ENCODE measurements at regions not wholly inside any gene's neighbourhood (a gene's known extent, or its start where the extent isn't known, plus 50 kb on each side); places are given as distances from the start of the nearest gene placed in this dataset.

DNA sequence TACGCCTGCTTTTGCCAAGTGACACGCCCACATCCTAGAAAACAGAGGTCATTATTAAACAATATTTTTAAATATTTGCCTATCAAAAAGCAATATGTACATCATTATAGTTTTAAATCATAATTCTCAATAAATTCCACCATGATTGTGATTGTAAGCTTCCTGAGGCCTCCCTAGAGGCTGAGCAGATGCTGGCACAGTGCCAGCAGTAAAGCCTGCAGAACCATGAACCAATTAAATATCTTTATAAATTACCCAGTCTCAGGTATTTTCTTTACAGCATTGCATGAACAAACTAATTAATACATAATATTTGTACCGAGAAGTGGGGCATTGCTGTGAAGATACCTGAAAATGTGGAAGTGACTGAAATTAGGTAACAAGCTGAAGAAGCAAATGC, 174.7 kb upstream of the TMEM196 start:
- TF ChIP-seq, protein P1, sequence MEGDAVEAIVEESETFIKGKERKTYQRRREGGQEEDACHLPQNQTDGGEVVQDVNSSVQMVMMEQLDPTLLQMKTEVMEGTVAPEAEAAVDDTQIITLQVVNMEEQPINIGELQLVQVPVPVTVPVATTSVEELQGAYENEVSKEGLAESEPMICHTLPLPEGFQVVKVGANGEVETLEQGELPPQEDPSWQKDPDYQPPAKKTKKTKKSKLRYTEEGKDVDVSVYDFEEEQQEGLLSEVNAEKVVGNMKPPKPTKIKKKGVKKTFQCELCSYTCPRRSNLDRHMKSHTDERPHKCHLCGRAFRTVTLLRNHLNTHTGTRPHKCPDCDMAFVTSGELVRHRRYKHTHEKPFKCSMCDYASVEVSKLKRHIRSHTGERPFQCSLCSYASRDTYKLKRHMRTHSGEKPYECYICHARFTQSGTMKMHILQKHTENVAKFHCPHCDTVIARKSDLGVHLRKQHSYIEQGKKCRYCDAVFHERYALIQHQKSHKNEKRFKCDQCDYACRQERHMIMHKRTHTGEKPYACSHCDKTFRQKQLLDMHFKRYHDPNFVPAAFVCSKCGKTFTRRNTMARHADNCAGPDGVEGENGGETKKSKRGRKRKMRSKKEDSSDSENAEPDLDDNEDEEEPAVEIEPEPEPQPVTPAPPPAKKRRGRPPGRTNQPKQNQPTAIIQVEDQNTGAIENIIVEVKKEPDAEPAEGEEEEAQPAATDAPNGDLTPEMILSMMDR (IDR thresholded peaks at IDR 0.05) = no peak
- TF ChIP-seq POLR2A (IDR thresholded peaks at IDR 0.05) = no peak
- intact Hi-C loops (cut with DNase I; ENCODE audit: low total_unique reads) = no loop called here
- no peak for DNase-seq
- Histone ChIP-seq H3K4me1 (no peaks in the 10 kb centered on the region), H3K27ac (no peak overlapping the region), H3K4me3 (no peak overlapping the region), H3K9me3 (no peaks in the 10 kb centered on the region), H3K36me3 (ENCODE audit: low read depth, missing control alignments) (no peaks in the 10 kb centered on the region), H3K27me3 (no peaks in the 10 kb centered on the region)
- 68 to 89% methylated on average over 3 of the region's 3 CpGs for WGBS, 2 donors

DNA sequence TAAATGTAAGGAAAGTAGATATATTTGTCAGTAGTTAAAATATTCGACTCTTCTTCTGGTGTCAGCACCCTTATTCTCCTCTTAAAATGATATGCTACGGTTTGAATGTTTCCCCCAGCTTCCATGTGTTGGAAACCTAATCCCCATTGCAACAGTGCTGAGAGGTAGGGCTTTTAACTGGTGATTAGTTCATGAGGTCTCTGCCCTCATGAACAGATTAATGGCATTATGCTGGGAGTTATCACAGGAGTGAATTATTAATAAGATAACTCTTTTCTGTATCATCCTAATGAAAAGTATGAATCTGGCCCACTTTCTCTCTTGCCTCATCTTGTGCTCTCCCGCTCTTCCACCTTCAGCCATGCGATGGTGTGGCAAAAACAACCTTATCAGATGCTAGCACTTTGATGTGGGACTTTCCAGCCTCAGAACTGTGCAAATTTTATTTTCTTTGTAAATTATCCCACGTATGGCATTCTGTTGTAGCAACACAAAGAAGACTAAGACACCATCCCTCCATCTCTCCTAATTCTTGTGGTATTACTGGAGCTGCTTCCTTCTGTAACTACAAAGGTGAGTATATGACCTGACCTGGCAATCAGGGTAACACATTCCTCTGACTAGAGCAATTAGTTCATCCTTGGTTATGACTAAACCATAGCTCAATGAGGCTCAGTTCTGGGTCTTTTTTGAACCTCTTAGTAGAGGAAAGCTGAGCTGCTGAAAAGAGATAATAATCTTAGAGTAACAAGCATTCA, 171.1 kb upstream of the TMEM196 start:
- Histone ChIP-seq H3K27ac (no peak overlapping the region), H3K9me3 (no peaks in the 10 kb centered on the region), H3K4me1 (no peaks in the 10 kb centered on the region), H3K27me3 (no peaks in the 10 kb centered on the region), H3K4me3 (no peak overlapping the region), H3K36me3 (ENCODE audit: low read depth, missing control alignments) (no peaks in the 10 kb centered on the region)
- intact Hi-C loops (cut with DNase I; ENCODE audit: low total_unique reads) = no loop called here
- WGBS, 2 donors = 81 to 85% methylated on average over 5 of the region's 5 CpGs
- TF ChIP-seq, protein P1 (IDR thresholded peaks at IDR 0.05) = no peak
- no peak for TF ChIP-seq POLR2A (IDR thresholded peaks at IDR 0.05)
- no peak for DNase-seq

DNA sequence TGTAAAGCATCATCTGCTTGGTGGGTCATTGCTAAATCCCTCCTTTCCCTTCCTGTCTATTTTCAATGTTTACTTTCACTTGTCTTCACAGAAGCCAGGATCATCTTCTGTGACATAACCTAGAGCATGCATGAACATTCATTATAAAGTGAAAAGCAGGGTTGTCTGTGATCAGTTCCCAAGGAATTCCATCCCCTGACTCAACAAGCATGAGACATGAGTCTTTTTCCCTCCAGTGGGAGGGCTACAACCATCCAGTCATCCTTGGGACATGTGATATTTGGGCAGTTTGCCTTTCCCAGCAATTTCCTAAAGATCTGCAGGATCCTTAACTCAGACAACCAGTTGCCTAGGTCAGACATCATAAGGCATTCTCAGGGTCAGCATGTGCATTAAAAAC, 166.3 kb upstream of the TMEM196 start:
- Histone ChIP-seq H3K4me1 (no peaks in the 10 kb centered on the region), H3K9me3 (no peaks in the 10 kb centered on the region), H3K4me3 (no peak overlapping the region), H3K36me3 (ENCODE audit: low read depth, missing control alignments) (no peaks in the 10 kb centered on the region), H3K27me3 (no peaks in the 10 kb centered on the region), H3K27ac (no peak overlapping the region)
- TF ChIP-seq, protein P1 (IDR thresholded peaks at IDR 0.05) = no peak
- TF ChIP-seq POLR2A (IDR thresholded peaks at IDR 0.05) = no peak
- intact Hi-C loops (cut with DNase I; ENCODE audit: low total_unique reads) = no loop called here
- DNase-seq = no peak

DNA sequence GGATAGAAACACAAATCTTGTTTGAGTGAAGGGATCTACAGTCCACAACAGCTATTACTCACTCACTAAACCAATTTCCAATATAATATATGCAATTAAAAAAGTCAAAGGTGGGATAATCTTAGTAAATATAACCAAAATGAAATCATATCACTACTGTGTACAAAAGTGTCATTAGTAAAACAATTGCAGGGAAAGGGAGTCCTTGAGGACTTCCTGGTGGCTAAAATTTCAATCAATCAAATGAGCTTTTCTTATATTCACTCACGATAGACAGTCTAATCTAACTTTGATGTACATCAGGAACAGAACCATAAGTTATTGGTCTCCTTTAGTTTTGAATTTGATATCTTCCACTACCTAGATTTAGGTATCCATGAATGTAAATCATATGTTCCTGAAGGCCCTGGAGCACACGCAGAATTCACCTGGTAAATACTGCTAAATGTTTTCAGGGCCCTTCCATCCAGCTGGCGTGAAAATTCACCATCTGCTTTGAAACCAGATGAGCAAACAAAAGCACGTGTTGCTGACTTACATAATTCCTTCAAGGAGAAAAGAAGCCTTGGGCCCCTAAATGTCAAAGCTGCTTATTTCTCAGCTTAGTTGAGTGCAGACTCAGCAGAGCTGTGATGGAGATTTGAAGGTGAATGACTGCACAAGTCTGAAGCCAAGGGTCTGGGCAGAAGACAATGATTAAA, 159.3 kb upstream of the TMEM196 start:
- H3K4me1 ChIP-seq = no peaks in the 10 kb centered on the region
- TF ChIP-seq, protein P1 (IDR thresholded peaks at IDR 0.05) = no peak
- TF ChIP-seq POLR2A (IDR thresholded peaks at IDR 0.05) = no peak
- H3K27ac ChIP-seq = no peak overlapping the region
- no peak for DNase-seq
- intact Hi-C loops (cut with DNase I; ENCODE audit: low total_unique reads) = no loop called here
- no peaks in the 10 kb centered on the region for H3K27me3 ChIP-seq
- H3K4me3 ChIP-seq = no peak overlapping the region
- H3K9me3 ChIP-seq = no peaks in the 10 kb centered on the region
- WGBS, 2 donors = 75 to 81% methylated on average over 4 of the region's 4 CpGs
- no peaks in the 10 kb centered on the region for H3K36me3 ChIP-seq (ENCODE audit: low read depth, missing control alignments)
